NCI-H2081 (cell line): ENCODE measurements at regions not wholly inside any gene's neighbourhood (a gene's known extent, or its start where the extent isn't known, plus 50 kb on each side); places are given as distances from the start of the nearest gene placed in this dataset.

Source experiments
- DNase-seq, 2 experiments: peaks; one replicate each; lab custom pipeline; 2025; lab: John Stamatoyannopoulos, UW

DNA sequence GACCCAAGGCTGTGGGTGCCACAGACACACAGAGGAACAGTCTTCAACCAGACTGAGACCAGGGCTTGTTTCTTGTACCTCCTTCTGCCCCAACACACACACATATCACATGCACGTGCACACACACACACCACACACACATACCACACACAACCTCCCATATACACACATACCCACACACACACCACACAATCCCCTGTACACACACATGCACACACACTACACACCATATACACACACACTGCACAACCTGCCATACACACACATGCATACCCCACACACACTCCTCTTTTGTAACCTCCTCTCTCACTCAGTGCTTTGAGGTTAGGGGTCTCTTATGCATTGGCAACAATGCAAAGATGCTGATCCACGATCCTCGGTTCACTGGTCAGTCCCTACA lies 217.0 kb downstream of the AJAP1 start:
- no peak for DNase-seq

GRCh38 chr1:4868521-4868920 lies 214.1 kb downstream of the AJAP1 start:
- DNase-seq: no peak

GRCh38 chr1:4856396-4856795 lies 202.0 kb downstream of the AJAP1 start:
- no peak for DNase-seq

- no peak for DNase-seq
Observed at GRCh38 chr1:4854367-4854766, 200.0 kb downstream of the AJAP1 start.

DNA sequence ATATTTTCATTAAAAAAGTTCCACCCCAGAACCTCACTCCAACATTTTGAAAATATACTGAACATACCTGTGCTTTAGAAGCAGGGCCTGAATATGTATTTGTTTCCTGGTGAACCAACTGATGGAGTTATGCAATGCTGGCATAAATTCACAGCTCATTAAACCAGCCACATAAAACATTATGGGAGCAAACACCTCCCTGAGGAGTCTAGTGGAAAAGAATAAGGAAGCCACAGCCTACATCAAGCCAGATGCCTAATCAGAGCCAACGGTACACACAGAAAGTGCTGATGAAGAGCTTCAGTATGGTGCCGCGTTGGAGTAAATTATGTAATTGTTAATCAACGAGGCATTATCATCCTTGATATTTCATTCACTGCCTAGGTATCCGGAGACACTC lies 199.5 kb downstream of the AJAP1 start:
- DNase-seq: no peak

- no peak for DNase-seq
Observed at GRCh38 chr1:4851385-4852065, 197.1 kb downstream of the AJAP1 start.

DNA sequence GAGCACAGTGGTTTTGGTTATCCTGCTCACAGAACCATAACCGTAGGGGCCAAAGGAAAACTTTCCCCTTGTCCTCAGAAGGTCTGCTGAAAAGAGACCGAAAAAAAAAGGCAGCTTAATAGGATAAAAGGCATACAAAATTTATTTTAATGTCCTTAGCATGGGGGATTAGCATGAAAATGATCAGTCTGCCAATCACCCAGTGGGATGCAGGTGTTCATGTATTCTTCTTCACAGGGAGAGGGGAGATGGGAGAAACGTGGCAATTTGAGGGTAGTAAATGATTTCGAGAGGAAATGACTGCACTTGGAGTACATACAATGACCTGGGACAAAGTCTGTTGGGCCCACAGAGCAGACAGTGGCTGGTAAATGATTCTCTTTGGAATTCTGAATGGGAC lies 194.0 kb downstream of the AJAP1 start:
- no peak for DNase-seq

- DNase-seq: no peak
Observed at GRCh38 chr1:4847711-4848110, 193.3 kb downstream of the AJAP1 start.
